GM19438 (cell line): ENCODE measurements at regions not wholly inside any gene's neighbourhood (a gene's known extent, or its start where the extent isn't known, plus 50 kb on each side); places are given as distances from the start of the nearest gene placed in this dataset.

ENCODE experiments used
- ATAC-seq: cut with Tn5 transposase; IDR thresholded peaks from one replicate; pipeline ENCODE4 v1.9.1; 2021; ENCODE audit warnings: low read depth; ENCODE audit not compliant: unreplicated experiment

- no peak for ATAC-seq
Observed at GRCh38 chr5:42321785-42322184, 101.5 kb upstream of the GHR start.

DNA sequence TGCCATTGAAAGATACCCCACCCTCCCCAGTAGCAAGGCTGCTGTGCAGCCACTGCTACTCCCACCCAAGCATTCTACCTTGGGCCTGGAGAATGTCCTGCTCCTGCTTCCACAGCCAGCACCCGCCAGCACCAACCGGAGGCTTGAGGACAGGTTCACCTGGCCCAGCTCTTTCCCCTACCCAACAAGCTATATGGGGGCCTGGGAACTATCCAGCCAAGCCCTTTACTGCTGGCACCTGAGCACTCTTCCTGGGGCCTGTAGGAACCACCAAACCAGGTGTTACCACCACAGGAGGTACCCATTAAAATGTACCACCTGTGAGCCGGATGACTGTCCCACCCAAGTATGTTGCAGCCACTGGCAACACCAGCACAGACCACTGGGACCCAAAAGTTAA is 86.1 kb upstream of the GHR start:
- ATAC-seq: no peak

DNA sequence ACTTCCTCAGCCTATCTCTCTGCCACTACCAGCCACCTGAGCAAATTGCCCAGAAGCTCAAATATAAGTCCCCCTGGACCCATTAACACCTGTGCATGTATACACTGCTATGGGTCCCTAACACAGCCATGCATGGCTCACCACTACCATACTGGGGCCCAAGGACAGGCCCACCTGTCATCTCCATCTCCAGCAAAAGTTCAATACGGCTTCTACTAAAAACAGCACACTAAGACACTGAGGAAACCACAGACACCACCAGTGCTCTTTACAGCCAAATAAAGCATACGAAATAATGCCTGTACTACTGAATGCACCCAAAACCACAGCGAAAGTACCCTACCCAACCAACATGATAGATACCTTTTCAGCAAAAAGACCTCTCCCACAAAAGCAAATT is 85.6 kb upstream of the GHR start:
- ATAC-seq: no peak

GRCh38 chr5:42338136-42338535 is 85.1 kb upstream of the GHR start:
- ATAC-seq: no peak

- ATAC-seq: no peak
Observed at GRCh38 chr5:42349163-42349562, 74.1 kb upstream of the GHR start.

DNA sequence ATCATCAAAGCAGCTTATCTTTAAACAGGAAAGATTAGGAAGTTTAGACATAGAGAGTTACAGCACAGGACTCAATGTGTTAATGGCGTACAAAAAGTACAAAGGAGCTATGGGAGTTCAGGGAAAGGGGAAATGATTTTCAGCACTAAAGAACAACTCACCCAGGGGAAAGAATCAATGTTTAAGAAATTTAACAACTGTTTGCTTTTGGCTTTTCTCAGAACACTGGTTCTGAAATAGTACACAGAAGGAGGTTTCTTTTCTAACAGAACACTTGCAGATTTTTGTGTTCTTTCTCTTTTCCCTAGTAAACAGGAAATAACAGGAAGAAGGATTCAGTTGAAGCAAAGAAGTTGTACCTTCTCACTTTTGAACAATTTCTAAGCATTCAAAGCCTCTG is 71.3 kb upstream of the GHR start:
- no peak for ATAC-seq

DNA sequence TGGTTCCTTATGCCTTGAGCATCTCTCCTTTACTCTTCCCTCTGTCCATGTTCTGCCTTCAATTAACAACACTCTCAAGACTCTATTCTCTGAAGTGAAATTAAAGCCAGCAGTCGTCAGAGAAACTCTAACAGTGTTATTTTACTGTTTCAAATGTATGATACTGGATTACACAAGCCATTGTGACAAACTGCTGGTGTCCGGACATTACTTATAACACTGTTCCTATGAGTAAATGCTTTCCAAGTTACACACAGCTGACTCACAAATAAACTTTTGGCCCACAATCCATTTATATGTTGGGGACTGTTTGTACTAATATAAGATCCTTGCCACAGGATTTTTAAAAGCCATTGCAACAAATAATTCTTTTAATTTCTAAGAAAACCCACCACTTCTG is 63.2 kb upstream of the GHR start:
- no peak for ATAC-seq

GRCh38 chr5:42360616-42361314 is 62.5 kb upstream of the GHR start:
- ATAC-seq: no peak

DNA sequence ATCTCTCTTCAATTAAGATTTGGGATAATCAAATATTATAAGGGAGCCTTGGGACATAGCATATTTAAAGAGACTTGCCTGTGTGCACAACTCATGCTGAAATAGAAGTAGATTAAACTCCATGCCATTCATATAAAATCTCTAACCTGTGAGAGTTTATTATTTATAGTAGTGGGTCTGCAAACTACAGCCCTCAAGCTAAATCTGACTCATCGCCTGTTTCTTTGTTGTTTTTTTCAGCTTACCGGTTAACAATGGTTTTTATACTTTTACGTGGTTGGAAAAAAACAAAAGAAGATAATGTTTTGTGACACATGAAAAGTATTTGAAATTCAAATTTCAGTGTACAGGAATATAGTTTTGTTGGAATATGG is 61.9 kb upstream of the GHR start:
- no peak for ATAC-seq

DNA sequence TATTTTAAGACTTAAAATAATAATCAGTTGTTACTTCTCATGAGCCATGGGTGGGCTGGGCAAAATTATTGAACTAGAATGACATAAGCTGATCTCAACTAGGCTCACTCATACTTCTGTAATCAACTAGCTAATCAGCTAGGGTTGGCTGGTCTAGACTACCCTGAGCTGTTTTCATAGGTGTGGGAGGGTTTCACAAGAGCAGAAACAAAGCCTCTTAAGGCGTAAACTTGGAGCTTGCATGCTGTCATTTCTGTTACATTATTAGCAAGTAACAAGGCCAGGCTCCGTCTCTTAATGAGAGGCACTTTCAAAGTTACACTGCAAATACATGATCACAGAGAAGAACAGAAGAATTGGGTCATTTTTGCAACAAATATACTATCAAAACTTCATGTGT is 57.2 kb upstream of the GHR start:
- ATAC-seq: no peak
